ENCODE measurements at regions not wholly inside any gene's neighbourhood (a gene's known extent, or its start where the extent isn't known, plus 50 kb on each side); places are given as distances from the start of the nearest gene placed in this dataset.

DNA sequence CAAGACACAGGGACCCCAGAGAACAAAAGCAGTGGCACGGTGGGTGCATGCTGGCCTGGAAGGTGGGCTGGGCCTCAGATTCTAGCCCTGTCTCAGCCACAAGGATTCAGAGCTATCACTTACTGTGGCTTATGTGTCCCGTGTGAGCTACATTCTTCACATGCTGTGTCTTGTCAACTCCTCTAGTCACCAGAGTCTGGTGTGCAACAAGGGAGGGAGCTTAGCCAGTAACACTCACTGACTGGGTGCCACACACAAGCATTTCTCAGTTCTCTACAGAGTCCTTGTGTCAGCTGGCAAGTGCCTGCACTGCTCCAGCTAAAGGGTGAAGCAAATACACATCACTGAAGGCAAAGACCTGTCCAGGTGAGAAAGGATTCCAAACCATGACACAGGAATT is 186.9 kb upstream of the CDYL start:
- WGBS, 2 donors, result 69 to 75% methylated on average over 2 of the region's 2 CpGs
- TF ChIP-seq, protein P1, sequence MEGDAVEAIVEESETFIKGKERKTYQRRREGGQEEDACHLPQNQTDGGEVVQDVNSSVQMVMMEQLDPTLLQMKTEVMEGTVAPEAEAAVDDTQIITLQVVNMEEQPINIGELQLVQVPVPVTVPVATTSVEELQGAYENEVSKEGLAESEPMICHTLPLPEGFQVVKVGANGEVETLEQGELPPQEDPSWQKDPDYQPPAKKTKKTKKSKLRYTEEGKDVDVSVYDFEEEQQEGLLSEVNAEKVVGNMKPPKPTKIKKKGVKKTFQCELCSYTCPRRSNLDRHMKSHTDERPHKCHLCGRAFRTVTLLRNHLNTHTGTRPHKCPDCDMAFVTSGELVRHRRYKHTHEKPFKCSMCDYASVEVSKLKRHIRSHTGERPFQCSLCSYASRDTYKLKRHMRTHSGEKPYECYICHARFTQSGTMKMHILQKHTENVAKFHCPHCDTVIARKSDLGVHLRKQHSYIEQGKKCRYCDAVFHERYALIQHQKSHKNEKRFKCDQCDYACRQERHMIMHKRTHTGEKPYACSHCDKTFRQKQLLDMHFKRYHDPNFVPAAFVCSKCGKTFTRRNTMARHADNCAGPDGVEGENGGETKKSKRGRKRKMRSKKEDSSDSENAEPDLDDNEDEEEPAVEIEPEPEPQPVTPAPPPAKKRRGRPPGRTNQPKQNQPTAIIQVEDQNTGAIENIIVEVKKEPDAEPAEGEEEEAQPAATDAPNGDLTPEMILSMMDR (IDR thresholded peaks at IDR 0.05), result no peak
- no peak for TF ChIP-seq POLR2A (IDR thresholded peaks at IDR 0.05)
- Histone ChIP-seq H3K27ac (no peak overlapping the region), H3K27me3 (no peaks in the 10 kb centered on the region), H3K36me3 (replicated peaks in 1 of 2; ENCODE audit: insufficient read depth in 1 of 2, low read depth in 2 of 2) (no peaks in the 10 kb centered on the region), H3K4me3 (no peak overlapping the region), H3K9me3 (no peaks in the 10 kb centered on the region), H3K4me1 (no peaks in the 10 kb centered on the region)
- DNase-seq (no peak), ATAC-seq (no peak)
- intact Hi-C loops (cut with DNase I), result no loop called here

DNA sequence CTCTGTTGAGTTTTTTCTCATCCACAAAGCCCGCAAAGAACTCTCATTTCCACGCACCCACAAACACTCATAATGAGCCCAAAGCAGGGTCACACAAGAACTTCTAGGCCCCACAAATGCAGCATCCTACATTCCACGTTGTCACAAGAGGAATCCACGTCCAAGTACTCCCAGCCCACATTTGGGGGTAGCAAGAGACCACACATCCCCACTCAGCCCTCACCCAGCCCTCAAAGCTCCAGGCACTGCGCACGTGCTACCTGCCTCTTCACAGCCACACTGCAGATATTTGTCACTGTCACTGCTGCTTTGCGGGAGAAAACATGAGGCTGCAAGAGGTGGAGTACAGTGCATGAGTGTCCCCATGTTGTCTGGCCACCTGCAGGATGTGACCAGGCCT is 187.6 kb upstream of the CDYL start:
- intact Hi-C loops (cut with DNase I), result no loop called here
- H3K4me3 ChIP-seq, result no peak overlapping the region
- WGBS, 2 donors, result 67 to 69% methylated on average over 6 to 7 of the region's 7 CpGs
- no peaks in the 10 kb centered on the region for H3K4me1 ChIP-seq
- no peak overlapping the region for H3K27ac ChIP-seq
- H3K36me3 ChIP-seq (replicated peaks in 1 of 2; ENCODE audit: insufficient read depth in 1 of 2, low read depth in 2 of 2), result no peaks in the 10 kb centered on the region
- TF ChIP-seq, protein P1 (IDR thresholded peaks at IDR 0.05), result no peak
- TF ChIP-seq POLR2A (IDR thresholded peaks at IDR 0.05), result no peak
- ATAC-seq (no peak), DNase-seq (no peak)
- H3K9me3 ChIP-seq, result no peaks in the 10 kb centered on the region
- no peaks in the 10 kb centered on the region for H3K27me3 ChIP-seq

DNA sequence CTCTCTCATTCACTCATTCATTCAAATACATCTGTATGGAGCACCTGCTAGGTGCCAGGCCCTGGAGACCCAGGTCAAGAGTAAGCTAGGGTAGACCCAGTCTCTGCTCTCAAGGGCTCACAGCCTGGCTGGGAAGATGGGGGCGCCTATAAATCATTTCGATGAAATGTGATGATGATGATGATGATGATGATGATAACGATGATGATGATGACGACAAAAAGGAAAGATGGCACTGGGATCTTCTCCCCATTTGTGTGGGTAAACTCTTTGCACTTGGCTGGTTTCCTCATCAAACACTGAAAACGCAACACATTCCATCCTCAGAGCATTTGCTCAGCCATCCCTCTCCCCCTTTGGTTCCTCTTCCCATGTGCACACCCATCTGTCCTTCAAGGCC is 188.0 kb upstream of the CDYL start:
- H3K36me3 ChIP-seq (replicated peaks in 1 of 2; ENCODE audit: insufficient read depth in 1 of 2, low read depth in 2 of 2), result no peaks in the 10 kb centered on the region
- ATAC-seq, result no peak
- no peak for TF ChIP-seq POLR2A (IDR thresholded peaks at IDR 0.05)
- TF ChIP-seq, protein P1 (IDR thresholded peaks at IDR 0.05), result no peak
- no peaks in the 10 kb centered on the region for H3K4me1 ChIP-seq
- intact Hi-C loops (cut with DNase I), result no loop called here
- H3K9me3 ChIP-seq, result no peaks in the 10 kb centered on the region
- H3K4me3 ChIP-seq, result no peak overlapping the region
- no peaks in the 10 kb centered on the region for H3K27me3 ChIP-seq
- DNase-seq, result no peak
- no peak overlapping the region for H3K27ac ChIP-seq
- WGBS, 2 donors, result 83 to 88% methylated on average over 5 of the region's 5 CpGs

DNA sequence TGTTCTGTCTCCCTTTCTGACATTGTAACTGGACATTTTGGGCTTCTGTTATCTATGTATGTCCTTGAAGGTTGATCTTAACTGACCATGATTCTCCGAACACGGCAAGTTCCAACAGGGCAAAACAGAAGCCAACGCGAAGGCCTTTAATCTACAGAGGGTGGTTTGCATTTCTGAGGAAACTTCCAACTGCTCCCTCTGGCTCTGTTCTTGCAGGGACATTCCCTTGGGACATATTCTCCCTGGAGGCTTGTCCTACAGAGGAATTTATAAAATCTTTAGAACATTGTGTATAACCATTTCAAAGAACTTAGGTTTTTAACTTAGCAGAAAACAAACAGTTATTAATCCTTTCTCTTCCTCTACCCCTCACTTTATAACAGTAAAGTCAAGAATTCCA is 189.0 kb upstream of the CDYL start:
- DNase-seq (no peak), ATAC-seq (no peak)
- Histone ChIP-seq H3K27ac (no peak overlapping the region), H3K27me3 (no peaks in the 10 kb centered on the region), H3K36me3 (replicated peaks in 1 of 2; ENCODE audit: insufficient read depth in 1 of 2, low read depth in 2 of 2) (no peaks in the 10 kb centered on the region), H3K4me3 (no peak overlapping the region), H3K4me1 (no peaks in the 10 kb centered on the region), H3K9me3 (no peaks in the 10 kb centered on the region)
- TF ChIP-seq, protein P1 (IDR thresholded peaks at IDR 0.05), result no peak
- TF ChIP-seq POLR2A (IDR thresholded peaks at IDR 0.05), result no peak
- 79% methylated on average over 4 of the region's 4 CpGs for WGBS, 2 donors
- intact Hi-C loops (cut with DNase I), result no loop called here

DNA sequence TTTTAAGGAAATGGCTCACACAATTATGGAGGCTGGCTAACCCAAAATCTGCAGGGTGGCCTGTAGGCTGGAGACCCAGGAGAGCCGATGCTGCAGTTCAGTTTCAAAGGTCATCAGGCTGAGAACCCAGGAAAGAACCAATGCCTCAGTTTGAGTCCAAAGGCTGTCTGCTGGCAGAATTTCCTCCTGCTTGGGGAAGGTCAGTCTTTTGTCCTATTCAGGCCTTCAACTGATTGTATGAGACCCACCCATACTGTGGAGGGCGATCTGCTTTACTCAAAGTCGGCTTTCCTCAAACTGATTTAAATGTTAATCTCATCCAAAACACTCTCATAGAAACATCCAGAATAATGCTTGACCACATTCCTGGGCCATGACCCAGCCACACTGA is 189.7 kb upstream of the CDYL start:
- no peaks in the 10 kb centered on the region for H3K4me1 ChIP-seq
- WGBS, 2 donors, result 75 to 84% methylated on average over 3 of the region's 3 CpGs
- ATAC-seq, result no peak
- no peaks in the 10 kb centered on the region for H3K27me3 ChIP-seq
- intact Hi-C loops (cut with DNase I), result no loop called here
- no peak for DNase-seq
- H3K4me3 ChIP-seq, result no peak overlapping the region
- no peaks in the 10 kb centered on the region for H3K36me3 ChIP-seq (replicated peaks in 1 of 2; ENCODE audit: insufficient read depth in 1 of 2, low read depth in 2 of 2)
- H3K27ac ChIP-seq, result no peak overlapping the region
- no peaks in the 10 kb centered on the region for H3K9me3 ChIP-seq
- TF ChIP-seq, protein P1 (IDR thresholded peaks at IDR 0.05), result no peak
- no peak for TF ChIP-seq POLR2A (IDR thresholded peaks at IDR 0.05)

Data from body of pancreas (tissue), 4 donors.